Keratinocyte (primary cell): ENCODE measurements at regions not wholly inside any gene's neighbourhood (a gene's known extent, or its start where the extent isn't known, plus 50 kb on each side); places are given as distances from the start of the nearest gene placed in this dataset.

Source experiments
- DNase-seq: peaks from one replicate; pipeline ENCODE4 v3.0.0-alpha.2; 2011; ENCODE audit warnings: low read depth, missing footprints, low spot score
- FAIRE-seq: peaks from 2 replicates; lab custom pipeline; 2011; peaks lifted over from hg19 to GRCh38; lab: Jason Lieb, UNC
- H2AFZ ChIP-seq: 2 replicates; pipeline ENCODE4 v1.6.0; 2012; ENCODE audit warnings: low read length, control low read depth, inconsistent platforms; ENCODE audit not compliant: control insufficient read depth
- H3K27ac ChIP-seq: 2 replicates; pipeline ENCODE4 v1.5.1; 2011; ENCODE audit warnings: low read length; ENCODE audit not compliant: control insufficient read depth, insufficient read depth
- H3K27me3 ChIP-seq: 3 replicates; pipeline ENCODE4 v1.6.0; 2011; ENCODE audit warnings: low read length; ENCODE audit not compliant: control insufficient read depth, insufficient read depth; ENCODE audit errors: extremely low read depth
- H3K36me3 ChIP-seq, 2 experiments: 2 replicates in 1 of 2; 3 replicates in 1 of 2; pipeline ENCODE4 v1.5.1; 2011; ENCODE audit warnings: low read length in 2 of 2, mild to moderate bottlenecking in 1 of 2; ENCODE audit not compliant: control insufficient read depth in 2 of 2, insufficient read depth in 2 of 2; ENCODE audit errors: extremely low read depth in 1 of 2
- H3K4me1 ChIP-seq: 3 replicates; pipeline ENCODE4 v1.5.1; 2011; ENCODE audit warnings: low read length; ENCODE audit not compliant: control insufficient read depth, insufficient read depth; ENCODE audit errors: extremely low read depth
- H3K4me2 ChIP-seq: 3 replicates; pipeline ENCODE4 v1.6.0; 2011; ENCODE audit warnings: low read depth, low read length; ENCODE audit not compliant: control insufficient read depth, insufficient read depth; ENCODE audit errors: extremely low read depth
- H3K4me3 ChIP-seq, 3 experiments: fragments of 200-600 bp in 1 of 3; sonication (generic) in 1 of 3; 2 replicates in 2 of 3; 3 replicates in 1 of 3; pipeline ENCODE4 v1.5.1; 2011 to 2016; ENCODE audit warnings: low read length in 3 of 3, mild to moderate bottlenecking in 3 of 3, control low read depth in 2 of 3, inconsistent platforms in 1 of 3, low read depth in 1 of 3, mixed read lengths in 1 of 3, mixed run types in 1 of 3, moderate library complexity in 1 of 3; ENCODE audit not compliant: control insufficient read depth in 2 of 3, insufficient read depth in 2 of 3; ENCODE audit errors: extremely low read depth in 1 of 3
- H3K79me2 ChIP-seq: 2 replicates; pipeline ENCODE4 v1.6.0; 2012; ENCODE audit warnings: low read length; ENCODE audit not compliant: control insufficient read depth, insufficient read depth
- H3K9ac ChIP-seq: 3 replicates; pipeline ENCODE4 v1.6.0; 2011; ENCODE audit warnings: low read length; ENCODE audit not compliant: control insufficient read depth, insufficient read depth; ENCODE audit errors: extremely low read depth
- H3K9me1 ChIP-seq: 3 replicates; pipeline ENCODE4 v1.6.0; 2011; ENCODE audit warnings: low read length; ENCODE audit not compliant: control insufficient read depth, insufficient read depth; ENCODE audit errors: extremely low read depth
- H3K9me3 ChIP-seq: 2 replicates; pipeline ENCODE4 v1.5.1; 2012; ENCODE audit warnings: low read depth, low read length; ENCODE audit not compliant: control insufficient read depth
- H4K20me1 ChIP-seq: 3 replicates; pipeline ENCODE4 v1.6.0; 2011; ENCODE audit warnings: low read length; ENCODE audit not compliant: control insufficient read depth, insufficient read depth; ENCODE audit errors: extremely low read depth
- CTCF ChIP-seq, 3 experiments: IDR thresholded peaks in 1 of 3; conservative IDR thresholded peaks in 1 of 3; optimal IDR thresholded peaks in 1 of 3; 2 replicates in 2 of 3; 3 replicates in 1 of 3; pipeline versions ENCODE3 to v1.5.1; 2011; ENCODE audit warnings: low read length in 3 of 3, mild to moderate bottlenecking in 3 of 3, moderate library complexity in 2 of 3, control low read depth in 1 of 3, inconsistent platforms in 1 of 3; ENCODE audit not compliant: insufficient read depth in 2 of 3; ENCODE audit errors: extremely low read depth in 1 of 3
- EZH2 ChIP-seq: IDR thresholded peaks from one replicate; pipeline ENCODE4 v1.6.1; 2012; ENCODE audit warnings: inconsistent platforms, mild to moderate bottlenecking, low read length, moderate library complexity
- dilution Hi-C: fragments of 300-500 bp; cut with MboI; formaldehyde crosslinking; loops from one replicate; pipeline ENCODE4 v1.7.0; 2020; ENCODE audit warnings: low sequenced_read_pairs; ENCODE audit not compliant: extremely low pct_ligation_motif_present

- dilution Hi-C loops, result no loop called here
- FAIRE-seq, result no peak
These were observed 138.2 kb upstream of the PKDCC start for GRCh38 chr2:41909584-41909983.

GRCh38 chr2:41910126-41910525, 137.7 kb upstream of the PKDCC start:
- no peaks in the 10 kb centered on the region for H4K20me1 ChIP-seq
- no peaks in the 10 kb centered on the region for H3K9me3 ChIP-seq
- FAIRE-seq (no peak), DNase-seq (no peak)
- no peak overlapping the region for H3K9ac ChIP-seq
- no peak overlapping the region for H3K4me3 ChIP-seq
- no peak overlapping the region for H2AFZ ChIP-seq
- dilution Hi-C loops, result no loop called here
- TF ChIP-seq CTCF (optimal IDR thresholded peaks at IDR 0.05 in 1 of 3, IDR thresholded peaks at IDR 0.05 in 1 of 3, conservative IDR thresholded peaks at IDR 0.05 in 1 of 3; ENCODE audit: extremely low read depth in 1 of 3, insufficient read depth in 2 of 3, low read length in 3 of 3) (no peak), EZH2 (no peak)
- peaks cover 4% of the 10 kb centered on the region for H3K4me1 ChIP-seq
- no peak overlapping the region for H3K27ac ChIP-seq
- no peaks in the 10 kb centered on the region for H3K79me2 ChIP-seq
- H3K27me3 ChIP-seq, result no peaks in the 10 kb centered on the region
- no peak overlapping the region for H3K4me2 ChIP-seq
- no peaks in the 10 kb centered on the region for H3K36me3 ChIP-seq
- H3K9me1 ChIP-seq, result no peaks in the 10 kb centered on the region

More at GRCh38 chr2:41909584-41909983, 138.2 kb upstream of the PKDCC start:
- no peak overlapping the region for H3K4me3 ChIP-seq
- TF ChIP-seq EZH2, result no peak
- no peak for TF ChIP-seq CTCF (optimal IDR thresholded peaks at IDR 0.05 in 1 of 3, IDR thresholded peaks at IDR 0.05 in 1 of 3, conservative IDR thresholded peaks at IDR 0.05 in 1 of 3; ENCODE audit: extremely low read depth in 1 of 3, insufficient read depth in 2 of 3, low read length in 3 of 3)
- H3K36me3 ChIP-seq, result no peaks in the 10 kb centered on the region
- no peaks in the 10 kb centered on the region for H3K9me1 ChIP-seq
- H3K4me2 ChIP-seq, result no peak overlapping the region
- no peaks in the 10 kb centered on the region for H4K20me1 ChIP-seq
- no peaks in the 10 kb centered on the region for H3K79me2 ChIP-seq
- DNase-seq, result no peak
- H3K27me3 ChIP-seq, result no peaks in the 10 kb centered on the region
- H3K4me1 ChIP-seq, result peaks cover 4% of the 10 kb centered on the region
- H3K9ac ChIP-seq, result no peak overlapping the region
- no peaks in the 10 kb centered on the region for H3K9me3 ChIP-seq
- no peak overlapping the region for H2AFZ ChIP-seq
- H3K27ac ChIP-seq, result no peak overlapping the region
